Ishikawa (cell line): ENCODE measurements at regions not wholly inside any gene's neighbourhood (a gene's known extent, or its start where the extent isn't known, plus 50 kb on each side); places are given as distances from the start of the nearest gene placed in this dataset.

Source experiments
- EP300 ChIP-seq: IDR thresholded peaks from 2 replicates; pipeline ENCODE4 v1.6.1; 2012; ENCODE audit warnings: borderline replicate concordance
- FOXM1 ChIP-seq: IDR thresholded peaks from 2 replicates; pipeline ENCODE4 v1.6.1; 2012; ENCODE audit warnings: low read depth, borderline replicate concordance
- NFIC ChIP-seq: IDR thresholded peaks from 2 replicates; pipeline ENCODE4 v1.6.1; 2012
- RAD21 ChIP-seq: IDR thresholded peaks from 2 replicates; pipeline ENCODE4 v1.6.1; 2012; ENCODE audit warnings: low read depth
- TAF1 ChIP-seq: IDR thresholded peaks from 2 replicates; pipeline ENCODE4 v1.6.1; 2012; ENCODE audit warnings: low read depth, mild to moderate bottlenecking
- TCF12 ChIP-seq: IDR thresholded peaks from 2 replicates; pipeline ENCODE4 v1.6.1; 2012; ENCODE audit warnings: low read depth
- TEAD4 ChIP-seq: IDR thresholded peaks from 2 replicates; pipeline ENCODE4 v1.6.1; 2012
- YY1 ChIP-seq: IDR thresholded peaks from 2 replicates; pipeline ENCODE4 v1.6.1; 2012; ENCODE audit warnings: low read depth
- TF ChIP-seq, protein P1 (sequence below): IDR thresholded peaks from 2 replicates; pipeline ENCODE4 v1.6.1; 2012; ENCODE audit warnings: low read depth, mild to moderate bottlenecking
- TF ChIP-seq, protein P2 (sequence below): IDR thresholded peaks from 2 replicates; pipeline ENCODE4 v1.6.1; 2012

DNA sequence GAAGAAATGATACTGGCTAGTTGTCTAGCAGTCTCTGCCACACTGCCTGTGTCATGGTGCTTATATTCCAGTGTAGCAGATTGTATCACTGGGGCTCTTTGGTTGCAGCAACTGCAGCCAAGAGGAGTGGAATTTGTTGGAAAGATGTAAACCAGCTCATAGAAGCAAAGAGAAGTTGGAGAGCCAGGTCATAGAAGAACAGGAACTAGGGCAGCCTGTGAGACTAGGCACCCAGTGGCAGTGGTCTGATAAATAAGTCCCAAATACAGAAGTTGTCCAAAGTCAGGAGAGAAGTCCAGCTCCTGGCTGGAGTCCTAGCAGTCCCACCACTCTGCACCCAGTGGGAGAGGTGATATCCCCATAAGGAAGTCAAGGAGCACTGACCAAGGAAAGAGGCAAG, 172.5 kb upstream of the ARID2 start:
- TF ChIP-seq, protein P1, sequence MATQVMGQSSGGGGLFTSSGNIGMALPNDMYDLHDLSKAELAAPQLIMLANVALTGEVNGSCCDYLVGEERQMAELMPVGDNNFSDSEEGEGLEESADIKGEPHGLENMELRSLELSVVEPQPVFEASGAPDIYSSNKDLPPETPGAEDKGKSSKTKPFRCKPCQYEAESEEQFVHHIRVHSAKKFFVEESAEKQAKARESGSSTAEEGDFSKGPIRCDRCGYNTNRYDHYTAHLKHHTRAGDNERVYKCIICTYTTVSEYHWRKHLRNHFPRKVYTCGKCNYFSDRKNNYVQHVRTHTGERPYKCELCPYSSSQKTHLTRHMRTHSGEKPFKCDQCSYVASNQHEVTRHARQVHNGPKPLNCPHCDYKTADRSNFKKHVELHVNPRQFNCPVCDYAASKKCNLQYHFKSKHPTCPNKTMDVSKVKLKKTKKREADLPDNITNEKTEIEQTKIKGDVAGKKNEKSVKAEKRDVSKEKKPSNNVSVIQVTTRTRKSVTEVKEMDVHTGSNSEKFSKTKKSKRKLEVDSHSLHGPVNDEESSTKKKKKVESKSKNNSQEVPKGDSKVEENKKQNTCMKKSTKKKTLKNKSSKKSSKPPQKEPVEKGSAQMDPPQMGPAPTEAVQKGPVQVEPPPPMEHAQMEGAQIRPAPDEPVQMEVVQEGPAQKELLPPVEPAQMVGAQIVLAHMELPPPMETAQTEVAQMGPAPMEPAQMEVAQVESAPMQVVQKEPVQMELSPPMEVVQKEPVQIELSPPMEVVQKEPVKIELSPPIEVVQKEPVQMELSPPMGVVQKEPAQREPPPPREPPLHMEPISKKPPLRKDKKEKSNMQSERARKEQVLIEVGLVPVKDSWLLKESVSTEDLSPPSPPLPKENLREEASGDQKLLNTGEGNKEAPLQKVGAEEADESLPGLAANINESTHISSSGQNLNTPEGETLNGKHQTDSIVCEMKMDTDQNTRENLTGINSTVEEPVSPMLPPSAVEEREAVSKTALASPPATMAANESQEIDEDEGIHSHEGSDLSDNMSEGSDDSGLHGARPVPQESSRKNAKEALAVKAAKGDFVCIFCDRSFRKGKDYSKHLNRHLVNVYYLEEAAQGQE: no peak
- TF ChIP-seq YY1 (no peak), TEAD4 (no peak), EP300 (no peak), RAD21 (no peak), TCF12 (no peak), TAF1 (no peak), NFIC (no peak), FOXM1 (no peak)
- TF ChIP-seq, protein P2, sequence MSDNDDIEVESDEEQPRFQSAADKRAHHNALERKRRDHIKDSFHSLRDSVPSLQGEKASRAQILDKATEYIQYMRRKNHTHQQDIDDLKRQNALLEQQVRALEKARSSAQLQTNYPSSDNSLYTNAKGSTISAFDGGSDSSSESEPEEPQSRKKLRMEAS: no peak
